Endothelial cell of umbilical vein (primary cell): ENCODE measurements at regions not wholly inside any gene's neighbourhood (a gene's known extent, or its start where the extent isn't known, plus 50 kb on each side); places are given as distances from the start of the nearest gene placed in this dataset.

ENCODE experiments used
- BruUV-seq: library from RNA; stranded (reverse); fragments of 400-500 nt; replicated peaks from 2 replicates; lab custom pipeline; 2021; lab: Mats Ljungman, UMichigan
- CTCF ChIA-PET: fragments of 300-600, 350-600 bp; sonication (Branson Sonifier 250); formaldehyde crosslinking; loops from one replicate; lab custom pipeline; 2021; ENCODE audit warnings: antibody characterized with exemption, inconsistent platforms; lab: Charles Lee
- POLR2A ChIA-PET: fragments of 300-600, 350-600 bp; sonication (Branson Sonifier 250); formaldehyde crosslinking; loops from one replicate; lab custom pipeline; 2021; ENCODE audit warnings: antibody characterized with exemption, inconsistent platforms; lab: Charles Lee
- DNase-seq: peaks from one replicate; pipeline ENCODE4 v3.0.0-alpha.2; 2011; ENCODE audit warnings: low read depth, low spot score
- FAIRE-seq: peaks from 2 replicates; lab custom pipeline; 2011; peaks lifted over from hg19 to GRCh38; lab: Jason Lieb, UNC
- H2AFZ ChIP-seq: 2 replicates; pipeline ENCODE4 v1.6.0; 2012; ENCODE audit warnings: low read depth, low read length, control low read depth, inconsistent platforms
- H3K27ac ChIP-seq: 2 replicates; pipeline ENCODE4 v1.5.1; 2011; ENCODE audit warnings: low read depth, mild to moderate bottlenecking, control low read depth, low read length, moderate library complexity; ENCODE audit not compliant: insufficient read depth
- H3K27me3 ChIP-seq, 2 experiments: 2 replicates each; pipeline versions ENCODE4 v1.6.0 to v1.6.1; 2011; ENCODE audit warnings: low read length in 2 of 2, mixed read lengths in 1 of 2; ENCODE audit not compliant: control insufficient read depth in 2 of 2, insufficient read depth in 2 of 2
- H3K36me3 ChIP-seq, 2 experiments: 2 replicates in 1 of 2; 3 replicates in 1 of 2; pipeline ENCODE4 v1.5.1; 2011; ENCODE audit warnings: low read length in 2 of 2, mild to moderate bottlenecking in 1 of 2, moderate library complexity in 1 of 2; ENCODE audit not compliant: control insufficient read depth in 2 of 2, insufficient read depth in 2 of 2; ENCODE audit errors: extremely low read depth in 1 of 2
- H3K4me1 ChIP-seq: 3 replicates; pipeline ENCODE4 v1.5.1; 2011; ENCODE audit warnings: mild to moderate bottlenecking, low read length; ENCODE audit not compliant: control insufficient read depth, insufficient read depth; ENCODE audit errors: extremely low read depth
- H3K4me2 ChIP-seq: 2 replicates; pipeline ENCODE4 v1.6.1; 2011; ENCODE audit warnings: low read length, control low read depth, mixed read lengths; ENCODE audit not compliant: insufficient read depth
- H3K4me3 ChIP-seq, 3 experiments: fragments of 200-600 bp in 1 of 3; sonication (generic), shearing (Covaris generic) in 1 of 3; replicated peaks in 1 of 3; 2 replicates each; pipeline ENCODE4 v1.5.1; 2011 to 2016; ENCODE audit warnings: control low read depth in 3 of 3, low read length in 3 of 3, mild to moderate bottlenecking in 2 of 3, inconsistent platforms in 1 of 3, low read depth in 1 of 3, moderate library complexity in 1 of 3; ENCODE audit not compliant: insufficient read depth in 1 of 3
- H3K79me2 ChIP-seq: 2 replicates; pipeline ENCODE4 v1.6.0; 2012; ENCODE audit warnings: low read length, inconsistent platforms; ENCODE audit not compliant: control insufficient read depth, insufficient read depth
- H3K9ac ChIP-seq: replicated peaks from 2 replicates; pipeline ENCODE3; 2011; ENCODE audit warnings: low read length, control low read depth; ENCODE audit not compliant: insufficient read depth; ENCODE audit errors: extremely low read depth
- H3K9me1 ChIP-seq: replicated peaks from 3 replicates; pipeline ENCODE4 v1.6.0; 2011; ENCODE audit warnings: mild to moderate bottlenecking, low read length; ENCODE audit not compliant: control insufficient read depth, insufficient read depth; ENCODE audit errors: extremely low read depth
- H3K9me3 ChIP-seq: replicated peaks from 2 replicates; pipeline ENCODE4 v1.5.1; 2012; ENCODE audit warnings: low read length, inconsistent platforms; ENCODE audit not compliant: control insufficient read depth, insufficient read depth
- H4K20me1 ChIP-seq: replicated peaks from 2 replicates; pipeline ENCODE3; 2011; ENCODE audit warnings: mild to moderate bottlenecking, low read length; ENCODE audit not compliant: control insufficient read depth, insufficient read depth; ENCODE audit errors: extremely low read depth
- EZH2 ChIP-seq: IDR thresholded peaks from 2 replicates; pipeline ENCODE4 v1.6.1; 2012; ENCODE audit warnings: borderline replicate concordance, low read depth, mild to moderate bottlenecking, moderate library complexity, low read length, inconsistent platforms; ENCODE audit not compliant: severe bottlenecking
- FOS ChIP-seq: IDR thresholded peaks from 2 replicates; pipeline ENCODE4 v1.6.1; 2011; ENCODE audit warnings: mild to moderate bottlenecking, low read length, moderate library complexity, borderline replicate concordance; ENCODE audit not compliant: insufficient read depth
- GATA2 ChIP-seq: IDR thresholded peaks from 2 replicates; pipeline ENCODE4 v1.7.0; 2011; ENCODE audit warnings: low read depth, mild to moderate bottlenecking, moderate library complexity, mixed read lengths, low read length; ENCODE audit not compliant: insufficient read length, insufficient read depth
- JUN ChIP-seq: IDR thresholded peaks from 2 replicates; pipeline ENCODE4 v1.6.1; 2011; ENCODE audit warnings: borderline replicate concordance, low read depth; ENCODE audit not compliant: insufficient read length, insufficient read depth
- MYC ChIP-seq: IDR thresholded peaks from one replicate; pipeline ENCODE4 v1.6.1; 2011; ENCODE audit warnings: mild to moderate bottlenecking, low read depth, low read length
- POLR2AphosphoS5 ChIP-seq: IDR thresholded peaks from 2 replicates; pipeline ENCODE4 v1.6.1; 2012; ENCODE audit warnings: low read depth, mild to moderate bottlenecking, control low read depth, low read length, moderate library complexity; ENCODE audit not compliant: insufficient read depth
- dilution Hi-C: fragments of 300-500 bp; cut with MboI; formaldehyde crosslinking; loops from one replicate; pipeline ENCODE4 v1.15.0; 2019; ENCODE audit warnings: low sequenced_read_pairs; ENCODE audit not compliant: extremely low pct_ligation_motif_present
- intact Hi-C: fragments of 100-400 bp; cut with micrococcal nuclease; formaldehyde crosslinking; loops from one replicate; pipeline ENCODE4 v1.10.0; 2022
- TF ChIP-seq, protein P1 (sequence below), 2 donors: IDR thresholded peaks; 1 replicate in 1 of 2; 2 replicates in 1 of 2; pipeline ENCODE4 v1.5.1; 2011; ENCODE audit warnings: low read length in 2 of 2, mild to moderate bottlenecking in 2 of 2, moderate library complexity in 2 of 2, control low read depth in 1 of 2, inconsistent platforms in 1 of 2, low read depth in 1 of 2; ENCODE audit not compliant: insufficient read depth in 1 of 2; ENCODE audit errors: extremely low read depth in 1 of 2
- TF ChIP-seq, protein P2 (sequence below): IDR thresholded peaks from 2 replicates; pipeline ENCODE4 v1.6.1; 2011; ENCODE audit not compliant: insufficient read depth, insufficient read length

DNA sequence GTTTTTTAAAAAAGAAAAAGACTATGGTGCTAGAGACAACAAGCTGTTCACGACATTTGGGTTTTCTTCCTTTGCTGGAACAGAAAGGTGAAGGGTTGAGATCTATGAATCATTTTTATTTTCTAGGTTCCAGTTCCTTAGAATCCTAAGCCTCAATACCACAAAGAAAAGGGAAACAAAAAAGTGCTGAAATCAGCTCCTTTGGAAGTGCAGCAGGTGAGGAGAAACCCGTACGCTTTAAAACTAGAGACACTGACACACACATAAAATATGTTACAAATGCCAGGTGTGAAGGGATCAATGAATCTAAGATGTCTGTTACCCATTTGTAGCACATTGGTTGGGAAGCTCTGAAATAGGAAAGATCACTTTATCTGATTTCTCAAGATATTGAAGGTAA is 125.2 kb downstream of the AREG start:
- no peak overlapping the region for H3K4me3 ChIP-seq
- H3K9ac ChIP-seq: no peak overlapping the region
- H3K27ac ChIP-seq: no peak overlapping the region
- H3K4me1 ChIP-seq: no peaks in the 10 kb centered on the region
- intact Hi-C loops: no loop called here
- DNase-seq: no peak
- no peaks in the 10 kb centered on the region for H3K9me3 ChIP-seq
- POLR2A ChIA-PET: no interaction called here
- no peak overlapping the region for H2AFZ ChIP-seq
- no peak overlapping the region for H3K4me2 ChIP-seq
- H3K9me1 ChIP-seq: no peaks in the 10 kb centered on the region
- no peaks in the 10 kb centered on the region for H4K20me1 ChIP-seq
- H3K27me3 ChIP-seq: no peaks in the 10 kb centered on the region
- no TSS peak for BruUV-seq
- CTCF ChIA-PET: interaction anchor here (1.1 to 2.1 kb wide), 2 partner anchors 13 to 21 kb away, joined by 4 to 7 read pairs; no protein-coding TSS in a partner anchor
- no peaks in the 10 kb centered on the region for H3K79me2 ChIP-seq
- H3K36me3 ChIP-seq: no peaks in the 10 kb centered on the region
- no peak for TF ChIP-seq MYC
- TF ChIP-seq, protein P1, sequence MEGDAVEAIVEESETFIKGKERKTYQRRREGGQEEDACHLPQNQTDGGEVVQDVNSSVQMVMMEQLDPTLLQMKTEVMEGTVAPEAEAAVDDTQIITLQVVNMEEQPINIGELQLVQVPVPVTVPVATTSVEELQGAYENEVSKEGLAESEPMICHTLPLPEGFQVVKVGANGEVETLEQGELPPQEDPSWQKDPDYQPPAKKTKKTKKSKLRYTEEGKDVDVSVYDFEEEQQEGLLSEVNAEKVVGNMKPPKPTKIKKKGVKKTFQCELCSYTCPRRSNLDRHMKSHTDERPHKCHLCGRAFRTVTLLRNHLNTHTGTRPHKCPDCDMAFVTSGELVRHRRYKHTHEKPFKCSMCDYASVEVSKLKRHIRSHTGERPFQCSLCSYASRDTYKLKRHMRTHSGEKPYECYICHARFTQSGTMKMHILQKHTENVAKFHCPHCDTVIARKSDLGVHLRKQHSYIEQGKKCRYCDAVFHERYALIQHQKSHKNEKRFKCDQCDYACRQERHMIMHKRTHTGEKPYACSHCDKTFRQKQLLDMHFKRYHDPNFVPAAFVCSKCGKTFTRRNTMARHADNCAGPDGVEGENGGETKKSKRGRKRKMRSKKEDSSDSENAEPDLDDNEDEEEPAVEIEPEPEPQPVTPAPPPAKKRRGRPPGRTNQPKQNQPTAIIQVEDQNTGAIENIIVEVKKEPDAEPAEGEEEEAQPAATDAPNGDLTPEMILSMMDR (IDR thresholded peaks at IDR 0.05; ENCODE audit: extremely low read depth in 1 of 2, insufficient read depth in 1 of 2, low read depth in 1 of 2, low read length in 2 of 2): no peak
- TF ChIP-seq GATA2: no peak
- TF ChIP-seq POLR2AphosphoS5: no peak
- TF ChIP-seq, protein P2, sequence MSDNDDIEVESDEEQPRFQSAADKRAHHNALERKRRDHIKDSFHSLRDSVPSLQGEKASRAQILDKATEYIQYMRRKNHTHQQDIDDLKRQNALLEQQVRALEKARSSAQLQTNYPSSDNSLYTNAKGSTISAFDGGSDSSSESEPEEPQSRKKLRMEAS: no peak
- TF ChIP-seq FOS: no peak
- TF ChIP-seq EZH2: no peak
- TF ChIP-seq JUN: no peak
- dilution Hi-C loops: no loop called here
- no peak for FAIRE-seq
